ENCODE measurements at regions not wholly inside any gene's neighbourhood (a gene's known extent, or its start where the extent isn't known, plus 50 kb on each side); places are given as distances from the start of the nearest gene placed in this dataset.

- no peak for TF ChIP-seq CTCF (conservative IDR thresholded peaks at IDR 0.05; ENCODE audit: control insufficient read depth, insufficient read depth, low read depth, low read length)
- no peak for DNase-seq (ENCODE audit: low read depth)
- H3K4me3 ChIP-seq (ENCODE audit: control insufficient read depth, low read depth, low read length): no peak overlapping the region
These were observed 80.5 kb upstream of the KCNK12 start for GRCh38 chr2:47651296-47651695.

GRCh38 chr2:47650001-47650535 lies 79.3 kb upstream of the KCNK12 start:
- DNase-seq (ENCODE audit: low read depth): no peak
- TF ChIP-seq CTCF (conservative IDR thresholded peaks at IDR 0.05; ENCODE audit: control insufficient read depth, insufficient read depth, low read depth, low read length): no peak
- H3K4me3 ChIP-seq (ENCODE audit: control insufficient read depth, low read depth, low read length): no peak overlapping the region

DNA sequence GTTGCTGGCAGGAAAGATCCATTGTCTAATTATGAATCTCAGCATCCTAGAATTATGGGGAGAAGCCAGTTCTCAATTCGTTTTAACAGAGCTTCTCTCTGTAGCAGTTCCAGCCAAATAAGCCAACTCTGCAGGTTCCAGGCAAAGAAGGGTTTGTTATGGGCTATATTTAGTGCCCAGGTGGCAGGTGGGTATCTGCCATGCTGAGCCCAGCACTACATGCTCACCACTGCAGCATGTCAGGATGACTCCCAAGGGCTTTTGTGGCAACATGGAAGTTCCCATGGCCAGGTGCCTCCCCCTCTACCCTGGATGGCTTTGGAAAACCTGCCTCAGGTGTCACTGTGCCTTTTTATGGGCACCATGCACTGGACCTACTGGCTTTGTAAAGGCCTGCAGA lies 74.5 kb upstream of the KCNK12 start:
- no peak overlapping the region for H3K4me3 ChIP-seq (ENCODE audit: control insufficient read depth, low read depth, low read length)
- no peak for DNase-seq (ENCODE audit: low read depth)
- no peak for TF ChIP-seq CTCF (conservative IDR thresholded peaks at IDR 0.05; ENCODE audit: control insufficient read depth, insufficient read depth, low read depth, low read length)

GRCh38 chr2:47644351-47644750 lies 73.6 kb upstream of the KCNK12 start:
- DNase-seq (ENCODE audit: low read depth): no peak
- no peak overlapping the region for H3K4me3 ChIP-seq (ENCODE audit: control insufficient read depth, low read depth, low read length)
- TF ChIP-seq CTCF (conservative IDR thresholded peaks at IDR 0.05; ENCODE audit: control insufficient read depth, insufficient read depth, low read depth, low read length): no peak

- H3K4me3 ChIP-seq (ENCODE audit: control insufficient read depth, low read depth, low read length): no peak overlapping the region
- peak; percentile 14 for DNase-seq (ENCODE audit: low read depth)
- TF ChIP-seq CTCF (conservative IDR thresholded peaks at IDR 0.05; ENCODE audit: control insufficient read depth, insufficient read depth, low read depth, low read length): no peak
These were observed 70.6 kb upstream of the KCNK12 start for GRCh38 chr2:47641366-47641765.

DNA sequence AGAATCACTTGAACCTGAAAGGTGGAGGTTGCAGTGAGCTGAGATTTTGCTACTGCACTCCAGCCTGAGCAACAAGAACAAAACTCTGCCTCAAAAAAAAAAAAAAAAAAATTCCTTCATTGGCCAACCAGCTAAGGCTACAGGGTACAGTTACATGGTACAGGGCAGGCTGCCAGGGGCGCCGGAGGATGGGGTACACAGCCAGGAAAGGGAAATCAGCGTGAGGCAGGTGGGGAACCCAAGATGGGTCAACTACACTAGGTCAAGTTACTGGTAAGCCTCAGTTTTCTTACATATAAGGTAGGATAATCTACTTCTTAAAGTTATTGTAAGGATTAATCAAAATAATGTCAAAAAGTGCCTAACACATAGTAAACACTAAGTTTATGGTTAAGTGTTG lies 69.6 kb upstream of the KCNK12 start:
- DNase-seq (ENCODE audit: low read depth): no peak
- no peak for TF ChIP-seq CTCF (conservative IDR thresholded peaks at IDR 0.05; ENCODE audit: control insufficient read depth, insufficient read depth, low read depth, low read length)
- no peak overlapping the region for H3K4me3 ChIP-seq (ENCODE audit: control insufficient read depth, low read depth, low read length)

DNA sequence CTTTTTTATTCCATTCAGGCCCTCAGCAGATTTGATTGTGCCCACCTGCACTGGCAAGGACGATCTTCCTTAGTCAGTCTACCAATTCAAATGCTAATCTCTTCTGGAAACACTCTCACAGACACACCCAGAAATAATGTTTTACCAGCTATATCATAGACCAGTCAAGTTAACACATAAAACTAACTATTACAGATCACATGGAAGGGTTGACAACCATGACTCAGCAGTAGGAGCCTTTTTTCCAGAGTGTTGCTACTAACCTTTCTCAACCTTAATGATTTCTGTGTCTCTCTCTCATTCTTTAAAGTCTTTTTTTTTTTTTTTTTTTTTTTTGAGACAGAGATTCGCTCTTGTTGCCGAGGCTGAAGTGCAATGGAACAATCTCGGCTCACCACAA lies 68.7 kb upstream of the KCNK12 start:
- DNase-seq (ENCODE audit: low read depth): no peak
- no peak for TF ChIP-seq CTCF (conservative IDR thresholded peaks at IDR 0.05; ENCODE audit: control insufficient read depth, insufficient read depth, low read depth, low read length)

More for the DNA sequence above, 68.7 kb upstream of the KCNK12 start:
- H3K4me3 ChIP-seq (ENCODE audit: control insufficient read depth, low read depth, low read length): no peak overlapping the region

Measured in fibroblast of mammary gland (primary cell).